ENCODE measurements at regions not wholly inside any gene's neighbourhood (a gene's known extent, or its start where the extent isn't known, plus 50 kb on each side); places are given as distances from the start of the nearest gene placed in this dataset.

DNA sequence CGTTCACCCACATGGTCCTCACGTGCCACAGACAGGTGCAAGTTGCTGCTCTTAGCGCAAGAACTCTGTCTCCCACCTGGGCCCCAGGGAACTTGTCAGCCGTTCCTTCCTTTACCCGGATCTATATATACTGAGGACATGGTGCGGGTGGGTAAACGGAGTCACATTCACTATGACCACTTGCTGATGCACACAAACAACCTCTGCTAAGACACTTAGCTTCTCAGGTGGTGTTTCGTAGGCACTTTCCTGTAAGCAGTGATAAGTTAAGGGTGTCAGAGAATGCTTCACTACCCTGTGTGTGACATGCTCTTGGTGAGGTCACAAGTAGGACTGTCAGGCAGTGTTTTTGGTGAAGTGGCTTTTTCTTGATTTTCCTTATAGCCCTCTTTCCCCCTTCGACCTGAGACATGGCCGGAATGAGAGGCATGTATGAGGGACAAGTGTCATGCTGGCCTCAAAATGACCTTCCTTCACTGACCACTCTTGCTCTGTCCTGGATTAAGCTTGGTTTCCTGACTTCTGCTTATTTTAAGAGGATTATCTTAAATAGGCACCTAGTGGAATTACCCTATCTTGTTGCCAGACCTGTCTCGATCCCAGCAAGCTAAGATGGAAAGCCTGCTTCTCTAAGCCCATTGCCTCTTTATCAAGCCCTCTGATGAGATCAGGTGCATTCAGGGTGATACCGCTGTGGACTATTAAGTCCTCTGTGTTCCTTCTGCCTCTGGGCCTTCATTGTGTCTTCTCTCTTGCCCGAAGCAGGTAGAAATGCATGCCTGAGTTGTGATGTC lies 97.1 kb upstream of the CELF4 start:
- no peak for DNase-seq

DNA sequence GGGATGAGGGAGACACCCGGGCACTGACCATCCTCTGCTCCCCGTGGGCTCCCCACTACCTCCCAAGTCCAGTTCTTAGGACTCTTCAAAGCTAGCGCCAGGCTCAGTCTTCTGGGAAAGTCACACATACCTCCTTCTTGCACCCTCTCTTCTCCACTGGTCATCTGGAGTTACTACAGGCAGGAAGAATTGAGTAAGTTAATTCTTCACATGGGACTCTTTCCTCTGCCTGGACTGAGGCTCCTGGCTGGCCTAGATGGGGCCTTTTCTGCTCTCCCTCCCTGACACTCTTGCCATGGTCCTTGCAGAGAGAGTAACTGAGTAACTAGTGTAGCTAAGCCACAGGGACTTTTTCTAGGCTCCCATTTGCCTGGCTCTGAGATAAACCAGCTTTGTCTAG lies 96.5 kb upstream of the CELF4 start:
- no peak for DNase-seq

DNA sequence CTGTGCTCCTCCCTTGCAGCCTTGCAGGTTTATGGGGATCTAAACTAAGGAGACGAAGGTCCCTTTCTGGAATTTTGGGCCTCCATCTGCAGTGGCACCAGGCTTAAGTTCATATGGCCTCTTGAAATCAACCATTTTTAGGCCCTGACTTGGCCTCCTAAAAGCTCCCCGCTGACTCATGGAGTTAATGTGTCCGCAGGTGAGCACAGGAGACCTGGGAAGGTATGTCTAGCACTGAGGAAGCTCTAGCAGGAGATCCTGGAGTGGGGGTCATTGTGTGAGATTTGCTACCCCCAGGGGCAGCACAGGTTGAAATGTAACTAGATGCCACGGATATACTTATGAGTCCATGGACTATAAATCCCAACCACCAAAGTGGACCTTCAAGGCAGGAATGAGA lies 95.9 kb upstream of the CELF4 start:
- DNase-seq = no peak

DNA sequence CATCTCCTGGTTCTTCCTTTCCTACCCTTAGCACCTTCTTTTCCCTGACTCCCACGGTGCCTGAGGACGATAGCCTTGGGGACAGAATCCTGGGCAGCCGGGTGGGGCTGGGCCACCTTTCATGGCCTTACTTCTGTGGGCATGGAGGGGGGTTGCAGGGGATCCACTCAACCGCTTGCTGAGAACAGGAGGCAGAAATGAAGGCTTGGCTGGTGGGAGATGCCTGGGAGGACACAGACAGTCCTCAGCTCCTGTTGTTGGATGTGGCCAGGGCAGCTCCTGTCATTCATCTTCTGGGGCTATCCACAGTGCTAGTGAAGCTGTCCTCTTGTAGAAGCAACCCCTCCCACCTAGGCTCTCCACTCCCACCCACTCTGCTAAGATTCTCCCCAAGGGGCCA lies 95.5 kb upstream of the CELF4 start:
- no peak for DNase-seq

DNA sequence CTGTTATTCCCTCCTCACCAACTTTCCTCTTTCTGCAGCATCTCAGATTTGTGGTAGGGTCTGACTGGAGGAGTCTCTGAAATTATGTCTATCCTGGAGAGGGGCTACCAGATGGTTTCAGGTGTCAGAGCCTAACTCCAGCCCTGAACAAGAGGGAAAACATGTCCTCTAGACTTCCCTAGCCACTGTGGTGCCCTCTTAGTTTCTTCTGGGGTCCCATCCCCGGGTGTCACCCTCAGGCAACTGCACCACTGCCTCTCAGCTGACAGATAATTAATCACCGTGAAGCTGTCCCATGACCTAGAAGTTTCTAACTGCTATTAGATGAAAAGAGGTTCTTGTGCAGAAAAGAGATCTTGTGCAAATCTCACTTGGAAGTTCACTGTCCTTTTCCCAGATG lies 95.1 kb upstream of the CELF4 start:
- no peak for DNase-seq

DNA sequence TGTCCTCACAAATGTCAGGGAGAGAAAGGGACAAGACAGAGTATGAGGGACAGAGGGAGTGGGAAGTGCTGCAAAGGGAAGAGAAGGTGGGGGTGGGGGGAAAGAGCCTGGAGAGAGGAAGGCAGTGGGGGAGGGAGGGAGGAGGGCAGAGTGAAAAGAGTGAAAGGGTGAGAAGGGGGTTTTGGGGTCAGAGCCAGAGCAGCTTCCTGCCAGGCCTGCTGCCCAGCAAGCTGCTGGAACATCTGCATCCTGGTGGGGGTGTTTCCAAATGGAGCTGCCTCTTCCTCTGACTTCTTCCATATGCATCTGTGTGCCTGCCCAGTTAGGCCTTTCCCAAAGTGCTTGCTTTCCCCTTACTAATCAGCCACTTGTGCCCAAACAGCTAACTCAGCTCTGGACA lies 94.3 kb upstream of the CELF4 start:
- DNase-seq = no peak

DNA sequence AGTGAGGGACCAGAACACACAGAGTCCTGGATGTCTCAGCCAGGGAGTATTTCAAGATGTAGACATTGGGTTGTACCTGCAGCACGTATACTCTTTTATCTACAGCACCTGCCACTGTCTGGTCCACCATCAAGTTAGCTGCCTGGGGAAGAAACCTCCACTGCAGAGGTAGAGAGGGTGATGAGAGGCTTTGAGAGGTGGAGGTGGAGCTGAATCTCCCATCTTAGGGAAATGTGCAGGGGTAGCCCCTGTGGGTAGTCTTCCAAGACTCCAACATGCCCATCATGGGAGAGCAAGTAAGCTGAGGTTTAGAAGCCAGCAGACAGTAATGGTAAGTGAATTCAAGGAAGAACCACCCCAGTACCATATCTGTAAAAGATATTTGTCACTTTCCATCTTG lies 93.3 kb upstream of the CELF4 start:
- no peak for DNase-seq

DNA sequence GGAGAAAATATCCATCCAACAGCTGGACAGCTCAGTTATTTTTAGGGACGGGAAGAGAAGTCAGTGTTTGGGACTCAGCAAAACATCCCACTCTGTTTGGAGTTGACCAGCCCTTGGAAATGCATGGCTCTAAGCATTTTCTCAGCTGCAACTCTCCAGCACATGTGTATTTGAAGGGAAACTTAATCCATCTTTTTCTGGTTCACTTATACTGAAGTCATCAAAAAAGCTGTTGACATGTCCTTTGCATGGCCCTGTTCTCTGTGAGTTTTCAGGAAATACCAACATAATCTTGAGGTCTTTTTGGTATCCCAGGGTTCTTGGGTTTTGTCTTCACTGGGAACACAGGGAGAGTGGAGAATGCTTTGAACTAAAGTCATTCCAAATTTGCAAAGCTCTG lies 91.9 kb upstream of the CELF4 start:
- DNase-seq = no peak

DNA sequence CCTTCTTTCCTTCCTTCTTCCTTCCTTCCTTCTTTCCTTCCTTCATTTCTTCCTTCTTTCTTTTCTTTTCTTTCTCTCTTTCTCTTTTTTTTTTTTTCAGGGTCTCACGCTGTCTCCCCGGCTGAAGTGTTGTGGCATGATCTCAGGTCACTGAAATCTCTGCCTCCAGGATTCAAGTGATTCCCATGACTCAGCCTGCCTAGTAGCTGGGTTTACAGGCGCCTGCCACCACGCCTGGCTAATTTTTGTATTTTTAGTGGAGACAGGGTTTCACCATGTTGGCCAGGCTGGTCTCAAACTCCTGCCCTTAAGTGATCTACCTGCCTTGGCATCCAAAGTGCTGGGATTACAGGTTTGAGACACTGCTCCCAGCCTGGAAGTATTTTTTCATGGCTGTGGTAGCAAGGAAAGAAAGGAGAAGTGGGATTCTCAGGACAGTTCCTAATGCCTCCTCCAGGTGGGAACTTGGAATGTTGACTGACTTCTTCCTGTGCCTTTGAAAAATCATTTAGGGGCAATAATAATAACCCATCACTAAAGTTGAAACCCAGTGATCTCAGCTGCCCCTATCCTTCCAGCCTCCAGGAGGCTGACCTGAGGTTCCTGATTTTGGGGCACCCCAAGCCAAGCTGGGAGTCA lies 89.3 kb upstream of the CELF4 start:
- DNase-seq = no peak

DNA sequence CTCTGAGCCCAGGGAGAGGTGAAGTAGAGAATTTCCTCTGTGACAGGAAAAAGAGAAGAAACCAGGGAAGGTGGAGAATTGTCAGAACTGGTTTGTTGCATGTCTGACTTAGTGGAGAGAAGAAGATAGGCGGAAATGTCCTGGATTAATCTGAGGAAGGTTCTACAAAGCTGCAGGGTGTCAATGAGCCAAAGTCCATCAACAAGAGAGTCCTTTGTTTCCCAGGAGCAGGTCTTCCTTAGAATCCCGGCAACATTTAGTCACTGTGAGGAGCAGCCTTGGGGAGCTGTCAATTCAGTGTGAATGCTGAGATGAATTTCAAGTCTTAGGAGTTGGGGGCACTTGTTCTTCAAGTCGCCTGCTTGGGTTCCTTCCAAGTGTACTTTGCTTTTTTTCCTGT lies 88.4 kb upstream of the CELF4 start:
- no peak for DNase-seq

DNA sequence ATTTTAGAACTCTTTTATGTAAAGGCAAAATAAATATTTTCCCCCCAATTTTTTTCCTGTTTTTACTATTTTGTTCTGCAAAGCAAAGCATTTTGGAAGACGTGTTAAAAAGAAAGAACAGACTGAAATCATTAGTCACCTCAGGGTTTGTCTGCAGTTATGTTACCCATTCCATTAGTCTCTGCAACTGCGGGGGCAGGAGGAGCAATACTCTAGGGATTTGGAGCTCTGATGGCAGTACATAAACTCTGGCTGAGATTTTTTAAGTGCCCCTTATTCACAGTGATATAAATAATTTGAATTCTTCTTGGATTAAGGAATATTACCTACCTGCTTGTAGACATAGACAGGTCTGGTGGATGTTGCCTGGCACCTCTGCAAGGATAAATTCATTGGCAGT lies 88.0 kb upstream of the CELF4 start:
- no peak for DNase-seq

DNA sequence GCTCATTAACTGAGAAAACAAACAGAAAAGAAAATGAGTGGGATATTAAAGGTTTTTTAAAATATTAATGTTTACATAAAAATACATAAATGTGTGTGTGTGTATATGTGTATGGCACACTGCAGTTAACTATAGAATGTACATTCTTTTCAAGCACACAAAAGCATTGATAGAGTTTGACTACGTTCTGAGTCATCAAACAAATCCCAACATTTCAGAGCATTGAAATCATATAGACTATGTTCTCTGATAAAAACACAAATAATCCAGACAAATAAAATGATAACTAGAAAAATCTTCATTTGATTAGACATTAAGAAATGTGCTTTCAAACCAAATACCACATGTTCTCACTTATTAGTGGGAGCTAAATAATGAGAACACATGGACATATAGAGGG lies 84.3 kb upstream of the CELF4 start:
- DNase-seq = no peak

DNA sequence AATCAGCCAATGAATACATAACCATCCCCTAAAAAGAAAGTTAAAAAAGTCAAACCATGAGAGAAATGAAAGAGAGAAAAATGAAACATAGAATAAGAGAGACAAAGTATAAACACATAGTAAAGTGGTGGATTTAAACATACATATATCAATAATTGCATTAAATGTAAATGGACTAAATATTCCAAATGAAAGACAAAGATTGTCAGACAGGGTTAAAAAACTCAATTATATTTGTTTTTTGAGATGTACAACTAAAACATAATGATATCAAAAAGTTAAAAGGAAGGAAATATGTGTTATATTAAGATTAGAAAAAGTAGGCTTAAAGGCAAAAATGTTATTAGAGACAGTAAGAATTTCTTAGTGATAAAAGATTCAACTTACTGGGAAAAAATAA lies 83.8 kb upstream of the CELF4 start:
- no peak for DNase-seq

DNA sequence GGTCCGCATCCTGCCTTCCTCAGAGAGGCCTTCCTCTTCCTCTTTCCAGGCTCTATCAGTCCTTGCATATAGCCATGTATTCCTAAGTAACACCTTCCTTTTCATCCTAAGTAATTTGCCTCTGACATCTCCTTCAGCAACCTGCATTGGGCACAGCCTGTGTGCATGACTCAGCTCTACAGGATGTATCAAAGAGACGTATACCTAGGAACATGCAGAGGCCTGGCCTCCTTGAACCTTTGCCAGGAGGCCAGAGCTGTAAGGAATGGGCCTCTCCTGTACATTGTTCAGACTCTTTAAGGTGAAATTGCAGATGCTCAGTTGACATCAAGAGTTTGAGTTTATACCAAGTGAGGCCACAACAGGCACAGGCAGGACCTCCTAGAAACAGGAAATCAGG lies 76.0 kb upstream of the CELF4 start:
- DNase-seq = no peak

DNA sequence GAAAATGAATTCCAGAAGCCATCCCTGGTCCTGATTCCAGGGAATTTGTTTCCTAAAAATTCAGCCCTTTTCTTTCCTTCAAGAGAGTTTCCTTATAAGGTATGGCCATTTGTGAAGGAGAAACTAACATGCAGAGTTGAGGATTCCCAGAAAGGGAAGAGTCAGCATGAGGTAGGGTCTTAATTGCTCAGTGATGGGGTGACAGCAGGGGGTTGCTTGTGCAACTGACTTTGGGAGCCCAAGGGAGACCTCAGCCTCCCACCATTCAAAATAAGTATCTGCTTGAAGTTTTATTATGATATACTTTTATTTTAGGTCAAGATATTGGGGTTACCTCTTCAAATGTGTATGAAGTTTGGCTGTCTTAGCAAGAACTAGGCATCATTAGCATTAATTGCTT lies 74.9 kb upstream of the CELF4 start:
- no peak for DNase-seq

DNA sequence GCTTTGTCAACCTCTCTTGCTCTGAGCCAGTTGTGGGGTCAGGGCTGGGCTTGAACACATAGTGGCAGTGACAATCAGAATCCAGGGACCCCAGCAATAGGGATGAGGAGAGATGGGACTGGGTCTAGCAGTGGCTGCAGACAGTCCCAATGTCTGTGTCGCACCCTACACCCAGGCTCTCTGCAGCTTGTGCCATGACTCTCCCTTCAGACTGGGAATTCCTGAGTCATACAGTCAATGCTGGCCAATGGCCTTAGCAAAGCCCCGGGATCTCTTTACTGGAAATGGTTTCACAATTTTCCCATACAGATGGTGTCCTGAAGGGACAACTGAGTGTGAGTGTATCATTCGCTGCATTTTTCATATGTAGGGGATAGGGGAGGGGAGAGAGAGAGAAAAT lies 74.2 kb upstream of the CELF4 start:
- no peak for DNase-seq

DNA sequence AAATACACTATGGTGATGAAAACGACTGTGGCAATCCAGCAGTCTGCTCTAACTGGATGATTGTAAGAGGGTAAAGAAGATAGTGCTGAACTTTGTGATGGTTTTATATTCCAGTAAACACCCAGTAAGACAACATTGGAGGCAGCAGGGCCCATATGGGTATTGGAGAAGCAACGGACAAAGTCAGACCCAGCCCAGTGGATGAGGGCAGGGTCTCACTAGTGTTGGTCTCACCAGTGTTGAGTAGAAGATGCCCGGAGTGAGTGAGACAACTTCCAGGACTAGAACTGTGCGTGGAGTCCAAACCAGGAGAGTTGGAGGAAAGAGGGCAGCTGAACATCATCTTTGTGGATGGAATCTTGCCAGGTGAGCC lies 71.9 kb upstream of the CELF4 start:
- DNase-seq = no peak

DNA sequence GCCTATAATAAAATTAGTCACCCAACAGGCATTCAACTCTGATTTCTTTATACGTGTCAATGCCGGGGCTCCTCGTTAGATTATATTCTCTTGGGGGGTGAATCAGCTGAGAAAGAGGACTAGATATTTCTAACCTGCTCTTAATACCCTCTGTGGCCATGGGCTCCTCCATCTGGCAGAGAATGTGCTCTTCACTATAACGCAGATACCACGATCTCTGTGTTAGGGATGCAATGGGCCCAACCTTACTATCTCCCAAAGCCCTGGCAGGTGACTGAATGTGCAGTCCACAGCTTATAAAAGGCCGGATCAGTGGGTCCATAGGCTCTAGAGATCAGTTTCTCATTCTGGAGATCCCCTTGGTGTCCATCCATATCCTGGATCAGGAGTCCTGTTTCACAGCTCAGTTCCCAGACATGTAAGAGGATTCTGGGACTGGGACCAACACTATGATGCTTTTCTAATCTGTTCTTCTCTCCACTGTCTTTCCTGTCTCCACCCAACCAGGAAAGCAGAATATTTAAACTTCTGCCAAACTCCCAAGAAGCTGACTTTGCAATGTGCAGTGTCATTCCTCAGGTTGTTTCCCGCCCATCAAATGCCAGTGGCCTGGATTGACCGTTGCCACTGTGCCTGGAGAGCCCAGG lies 71.4 kb upstream of the CELF4 start:
- no peak for DNase-seq

DNA sequence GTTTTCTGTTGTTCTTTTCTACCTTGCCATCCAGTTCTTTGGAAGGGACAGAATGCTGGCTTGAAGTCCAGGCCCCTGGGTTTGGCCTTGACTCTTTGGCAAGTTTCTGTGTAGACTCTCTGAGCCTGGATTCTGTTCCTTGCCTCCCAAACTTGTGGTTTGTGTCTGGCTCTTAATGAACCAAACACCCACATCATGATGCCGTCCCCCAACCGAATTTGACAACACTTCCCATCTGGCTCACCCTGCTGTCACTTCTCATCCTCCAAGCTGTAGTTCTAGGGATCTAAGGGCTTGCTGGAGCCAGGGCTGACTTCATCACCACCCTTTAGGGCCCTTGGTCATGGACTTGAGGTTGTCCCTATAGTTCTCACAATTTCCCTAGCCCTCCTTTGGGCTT lies 68.9 kb upstream of the CELF4 start:
- DNase-seq = no peak

DNA sequence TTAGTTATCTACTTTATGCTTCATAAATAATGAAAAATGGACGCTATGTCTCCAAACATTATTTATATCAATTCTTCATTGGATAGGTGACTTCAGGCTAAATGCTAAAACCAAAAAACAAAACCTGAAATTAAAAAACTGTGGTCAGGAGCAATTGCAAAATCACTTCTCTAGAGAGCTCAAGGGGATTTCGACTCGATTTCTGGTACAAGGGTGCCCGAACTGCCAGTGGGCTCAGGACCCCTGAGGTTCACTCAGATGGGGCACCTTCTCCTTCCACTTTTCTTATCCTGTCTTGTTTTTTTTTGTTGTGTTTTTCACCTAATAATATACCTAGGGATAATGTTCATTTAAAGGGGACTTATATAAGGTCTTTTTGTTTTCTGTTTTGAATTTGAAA lies 65.8 kb upstream of the CELF4 start:
- DNase-seq = no peak

DNA sequence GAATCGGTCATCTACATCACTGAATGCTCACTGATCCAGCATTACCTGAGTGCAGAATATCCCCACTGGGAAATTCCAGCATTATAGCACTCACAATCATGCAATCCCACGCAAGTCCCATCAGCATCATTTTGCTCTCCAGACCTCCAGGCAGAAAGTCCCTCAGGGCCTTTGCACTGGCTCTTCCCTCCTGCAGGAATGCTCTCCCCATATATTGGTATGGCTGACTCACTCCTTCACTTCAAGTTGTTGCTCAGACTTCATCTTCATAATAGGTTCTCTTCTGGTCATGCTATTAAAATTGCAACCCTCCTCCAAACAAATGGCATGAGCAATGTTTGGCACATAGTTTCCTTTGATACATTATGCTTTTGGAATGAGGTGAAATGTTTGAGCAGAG lies 64.7 kb upstream of the CELF4 start:
- no peak for DNase-seq

DNA sequence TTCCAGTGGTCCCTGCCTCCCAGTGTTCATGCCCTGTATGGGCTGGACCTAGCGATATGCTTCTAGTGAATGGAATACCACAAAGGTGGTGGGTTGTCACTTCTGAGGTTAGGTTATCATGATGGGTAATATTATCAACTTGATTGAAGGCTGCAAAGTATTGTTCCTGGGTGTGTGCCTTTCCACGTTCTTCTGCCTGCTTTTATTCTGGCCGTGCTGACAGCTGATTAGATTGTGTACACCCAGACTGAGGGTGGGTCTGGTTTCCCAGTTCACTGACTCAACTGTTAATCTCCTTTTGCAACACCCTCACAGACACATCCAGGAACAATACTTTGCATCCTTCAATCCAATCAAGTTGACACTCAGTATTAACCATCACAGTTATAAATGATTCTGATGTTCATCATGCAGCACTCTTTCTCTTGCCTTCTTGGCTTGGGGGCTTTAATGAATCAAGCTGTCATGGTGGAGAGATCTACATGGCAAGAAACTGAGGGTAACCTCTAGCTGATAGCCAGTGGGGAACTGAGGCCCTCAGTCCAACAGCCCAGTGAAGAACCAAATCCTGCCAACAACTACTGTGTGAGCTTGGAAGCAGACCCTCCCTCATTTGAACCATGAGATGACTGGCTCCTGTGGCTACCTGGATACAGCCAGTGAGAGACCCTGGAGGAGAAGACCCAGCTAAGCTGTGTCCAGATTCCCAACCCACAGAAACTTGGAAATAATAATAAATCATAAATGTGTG lies 63.0 kb upstream of the CELF4 start:
- DNase-seq = no peak

DNA sequence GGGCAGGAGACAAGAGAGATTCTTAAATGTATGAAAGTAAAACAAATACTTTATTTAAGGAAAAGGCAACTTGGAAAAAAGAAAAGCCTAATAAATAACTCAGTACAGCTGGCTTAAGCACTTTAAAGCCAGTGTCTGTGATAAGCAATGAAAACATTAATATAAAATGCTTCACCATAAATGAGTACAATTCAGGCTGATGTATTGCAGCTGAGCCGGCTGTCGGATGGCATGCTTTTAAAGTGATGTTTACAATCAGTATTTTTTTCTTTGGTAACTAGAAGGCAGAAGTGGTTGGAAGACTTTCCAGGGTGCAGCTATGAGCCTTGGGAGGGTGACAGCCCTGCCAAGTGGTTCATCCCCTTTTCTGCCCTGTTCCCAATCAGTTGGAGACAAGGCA lies 58.7 kb upstream of the CELF4 start:
- DNase-seq = no peak

DNA sequence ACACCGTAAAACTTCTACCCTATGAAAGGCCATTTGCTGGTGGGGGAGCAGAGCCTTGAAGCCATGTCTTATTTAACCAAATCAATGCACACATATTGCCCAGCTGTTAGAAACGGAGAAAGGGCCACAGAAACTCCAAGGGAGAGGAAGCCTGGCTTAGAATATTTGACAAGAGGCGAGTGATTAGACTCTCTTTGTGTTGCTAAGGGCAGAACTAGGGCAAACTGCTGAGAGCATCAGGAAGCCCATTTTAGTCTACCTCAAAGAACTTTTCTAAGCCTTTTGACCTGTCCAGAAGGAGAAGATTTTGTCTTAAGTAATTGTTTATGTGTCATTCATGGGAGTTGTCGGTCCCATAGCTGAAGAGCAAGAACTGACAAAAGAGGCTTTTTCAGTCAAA lies 54.4 kb upstream of the CELF4 start:
- no peak for DNase-seq
